HG03159 (cell line): ENCODE measurements at regions not wholly inside any gene's neighbourhood (a gene's known extent, or its start where the extent isn't known, plus 50 kb on each side); places are given as distances from the start of the nearest gene placed in this dataset.
"Not testable (repeated sequence)": the region's sequence is repeated elsewhere in the genome, so short reads cannot be mapped to it uniquely, and the experiment has no call there.

Experiments
- ATAC-seq: cut with Tn5 transposase; IDR thresholded peaks from one replicate; pipeline ENCODE4 v1.9.1; 2021; ENCODE audit warnings: mild to moderate bottlenecking, moderate library complexity; ENCODE audit not compliant: unreplicated experiment

GRCh38 chr5:154626876-154627557 is 128.2 kb upstream of the LARP1 start:
- ATAC-seq: no peak

GRCh38 chr5:154625031-154625430 is 130.1 kb upstream of the LARP1 start:
- ATAC-seq: no peak

- no peak for ATAC-seq
Measured at GRCh38 chr5:154624341-154624740, 130.8 kb upstream of the LARP1 start.

GRCh38 chr5:154620411-154620810 is 134.8 kb upstream of the LARP1 start:
- no peak for ATAC-seq

DNA sequence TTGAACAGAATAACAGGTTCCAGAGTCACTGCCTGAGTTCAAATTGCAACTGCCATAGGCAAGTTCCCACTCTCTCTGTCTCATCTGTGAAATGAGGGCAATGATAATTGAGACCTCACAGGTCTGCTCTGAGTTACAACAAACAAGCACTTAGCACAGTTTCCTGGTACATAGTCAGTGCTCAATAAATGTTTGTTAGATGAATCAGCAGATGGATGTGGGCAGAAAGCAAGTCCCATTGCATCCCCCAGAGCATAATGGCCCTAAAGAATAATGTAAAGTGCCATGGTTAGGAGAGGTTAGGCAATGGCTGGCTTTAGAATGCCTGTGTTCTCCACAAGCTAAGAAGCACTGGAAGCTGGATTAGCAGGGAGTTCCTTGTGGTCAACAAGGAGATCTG is 136.5 kb upstream of the LARP1 start:
- ATAC-seq: no peak

DNA sequence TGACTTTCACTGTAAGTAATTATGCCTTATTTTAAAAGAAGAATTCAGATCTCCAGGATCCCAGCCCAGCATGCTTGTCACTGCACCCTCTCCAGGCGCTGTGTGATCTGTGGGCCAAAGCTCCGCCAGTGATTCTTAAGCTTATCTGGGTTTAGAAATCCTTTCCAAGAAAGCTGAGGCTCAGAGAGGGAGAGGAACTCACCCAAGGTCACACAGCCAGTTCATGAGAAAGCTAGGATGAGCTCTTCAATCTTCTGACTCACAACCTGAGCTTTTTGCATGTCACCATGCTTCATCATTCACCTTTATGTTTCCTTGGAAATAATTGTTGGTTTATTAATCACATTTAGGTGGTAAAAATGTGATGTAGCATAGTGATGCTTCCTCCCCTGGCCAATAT is 136.6 kb upstream of the HAND1 start:
- no peak for ATAC-seq

DNA sequence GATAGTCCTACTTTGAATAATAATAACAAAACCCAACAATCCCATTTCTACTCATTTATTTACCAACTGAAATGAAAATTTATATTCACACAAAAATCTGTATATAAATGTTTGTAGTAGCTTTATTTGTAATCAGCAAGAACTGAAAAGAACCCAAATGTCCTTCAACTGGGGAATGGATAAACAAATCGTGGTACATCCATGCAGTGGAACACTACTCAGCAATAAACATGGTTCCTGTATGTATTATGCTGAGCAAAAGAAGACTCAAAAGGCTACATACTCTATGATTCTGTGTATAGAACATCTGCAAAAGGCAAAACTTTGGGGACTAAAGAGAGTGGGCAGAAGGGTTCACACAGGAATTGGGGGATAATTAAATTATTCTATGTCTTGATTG is 136.1 kb upstream of the HAND1 start:
- ATAC-seq: no peak

- ATAC-seq: no peak
Measured at GRCh38 chr5:154612666-154613065, 134.6 kb upstream of the HAND1 start.

GRCh38 chr5:154611341-154611767 is 133.3 kb upstream of the HAND1 start:
- no peak for ATAC-seq

DNA sequence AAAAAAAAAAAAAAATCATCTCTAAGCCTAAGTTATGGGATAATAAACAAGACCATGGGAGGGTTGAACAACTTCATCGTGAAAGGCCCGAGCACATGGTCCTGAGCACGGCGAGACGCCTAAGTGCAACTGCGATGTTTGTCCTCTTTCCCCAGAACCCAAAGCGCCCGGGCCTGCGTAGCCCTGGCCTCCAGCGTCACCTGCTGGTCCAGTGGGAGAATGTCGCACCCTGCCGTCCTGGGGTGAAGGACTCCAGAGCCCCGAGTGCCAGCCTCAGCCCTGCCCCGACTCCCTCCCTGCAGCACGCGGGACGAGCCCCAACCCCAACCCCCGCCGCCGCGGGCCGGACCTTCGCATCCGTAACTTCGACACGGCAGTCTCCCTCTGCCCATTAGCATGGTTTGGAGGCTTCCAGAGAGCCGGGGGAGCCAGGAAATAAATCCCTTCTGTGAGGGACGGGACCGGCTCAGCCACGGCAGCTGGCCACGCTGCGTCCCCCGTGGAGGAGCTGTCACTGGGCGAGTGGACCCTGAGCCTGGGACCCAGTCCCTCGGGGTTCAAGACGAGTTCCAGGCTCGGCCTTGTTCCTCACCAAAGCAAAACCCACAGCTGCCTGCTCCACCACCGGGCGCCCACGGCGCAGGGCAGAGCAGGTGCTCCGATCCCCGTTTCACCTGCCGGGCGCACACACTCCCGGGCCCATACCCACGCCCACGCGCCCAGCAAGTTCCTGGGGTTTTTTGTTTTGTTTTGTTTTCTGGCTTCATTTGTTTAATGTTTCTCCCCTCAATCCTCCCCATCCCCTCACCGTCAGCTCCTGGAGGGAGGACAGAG is 132.5 kb upstream of the HAND1 start:
- ATAC-seq: peak; percentile 89

- no peak for ATAC-seq
Measured at GRCh38 chr5:154609251-154609650, 131.2 kb upstream of the HAND1 start.

GRCh38 chr5:154608531-154609011 is 130.5 kb upstream of the HAND1 start:
- no peak for ATAC-seq

- ATAC-seq: no peak
Measured at GRCh38 chr5:154607746-154608145, 129.7 kb upstream of the HAND1 start.

DNA sequence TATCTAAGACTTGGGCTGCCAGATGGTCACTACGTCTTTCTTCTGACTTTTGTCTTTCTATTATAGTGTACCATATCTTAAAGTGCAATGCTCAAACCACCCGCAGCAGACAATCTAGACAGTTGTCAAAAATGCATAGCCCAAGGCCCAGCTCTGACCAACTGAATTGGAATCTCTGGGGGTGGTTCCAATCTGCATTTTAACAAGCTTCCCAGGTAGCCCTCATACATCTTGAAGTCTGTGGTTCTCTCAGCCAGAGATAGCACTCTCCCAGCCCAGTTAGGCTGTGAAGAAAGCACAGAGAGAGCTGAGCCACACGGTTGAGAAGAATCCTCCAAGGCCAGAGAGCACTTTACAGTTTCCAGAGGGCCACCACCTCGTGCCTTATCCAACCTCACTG is 128.2 kb upstream of the HAND1 start:
- ATAC-seq: no peak

GRCh38 chr5:154603953-154604679 is 126.1 kb upstream of the HAND1 start:
- no peak for ATAC-seq

DNA sequence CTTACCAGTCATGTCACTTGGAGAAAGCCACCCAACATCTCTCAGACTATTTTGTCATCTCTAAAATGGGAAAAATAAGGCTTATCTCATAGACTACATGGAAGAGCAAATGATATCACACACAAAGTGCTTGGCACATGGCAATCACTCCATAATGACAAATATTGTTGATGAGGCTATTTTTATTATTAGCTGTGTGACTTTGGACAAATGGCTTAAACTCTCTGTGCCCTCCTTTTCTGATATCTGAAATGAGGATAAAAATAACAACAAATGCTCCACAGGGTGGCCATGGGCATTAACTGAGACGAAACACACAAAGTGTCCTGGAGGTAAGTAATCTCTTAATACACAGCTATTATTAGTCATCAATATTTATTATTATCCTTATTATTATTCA is 125.5 kb upstream of the HAND1 start:
- ATAC-seq: no peak

- ATAC-seq: no peak
Measured at GRCh38 chr5:154603011-154603410, 125.0 kb upstream of the HAND1 start.

DNA sequence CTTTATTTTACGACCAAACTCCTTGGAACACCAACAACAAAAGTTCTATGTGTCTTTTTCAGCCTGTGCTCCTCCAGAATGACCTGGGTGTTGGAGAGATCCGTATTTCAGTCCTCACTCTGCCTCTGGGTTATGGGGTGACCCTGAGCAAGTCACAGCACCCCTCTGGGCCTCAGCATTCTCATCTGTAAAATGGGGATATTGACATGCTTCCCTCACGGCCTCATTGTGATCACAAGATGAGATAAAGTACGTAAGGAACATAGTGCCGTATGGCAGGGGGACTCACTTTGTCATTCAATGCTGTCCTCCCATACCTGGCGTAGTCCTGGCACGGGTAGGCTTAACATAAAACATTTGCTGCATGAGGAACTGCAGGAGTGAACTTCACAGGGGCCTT is 123.0 kb upstream of the HAND1 start:
- no peak for ATAC-seq

DNA sequence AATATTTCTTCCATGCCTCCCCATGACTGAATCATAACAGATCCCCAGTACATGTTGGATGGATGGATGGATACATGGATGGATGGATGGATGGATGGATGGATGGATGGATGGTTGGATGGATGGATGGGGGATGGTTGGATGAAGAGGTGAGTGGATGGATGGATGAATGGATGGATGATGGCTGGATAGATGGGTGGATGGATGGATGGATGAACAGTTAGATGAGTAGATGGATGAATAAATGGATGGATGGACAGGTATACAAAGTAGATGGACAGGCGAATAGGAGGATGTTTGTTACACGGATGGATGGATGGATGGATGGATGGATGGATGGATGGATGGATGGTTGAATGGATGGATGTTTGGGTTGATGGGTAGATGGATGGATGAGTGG is 120.0 kb upstream of the HAND1 start:
- no peak for ATAC-seq

- not testable (repeated sequence) for ATAC-seq
Measured at GRCh38 chr5:154596844-154597243, 118.8 kb upstream of the HAND1 start.

DNA sequence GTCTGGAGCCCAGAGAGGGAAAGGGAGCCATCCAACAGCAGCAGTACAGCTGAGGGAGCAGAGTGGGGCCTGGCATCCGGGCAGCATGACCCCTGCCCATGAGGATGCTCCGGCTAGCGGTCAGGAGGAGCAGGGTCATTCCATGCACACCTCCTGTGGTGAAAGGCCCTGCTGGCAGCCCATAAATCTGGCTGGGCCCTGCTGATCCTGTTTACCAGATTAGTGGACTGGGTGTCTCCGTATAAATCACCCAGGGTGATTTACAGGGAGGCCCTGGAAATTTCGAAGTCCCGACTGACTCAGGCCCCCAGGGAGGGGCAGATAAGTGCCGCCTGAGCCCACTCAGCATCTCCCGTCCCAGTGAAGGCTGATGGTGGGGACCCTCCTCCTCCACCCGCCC is 117.6 kb upstream of the HAND1 start:
- no peak for ATAC-seq

DNA sequence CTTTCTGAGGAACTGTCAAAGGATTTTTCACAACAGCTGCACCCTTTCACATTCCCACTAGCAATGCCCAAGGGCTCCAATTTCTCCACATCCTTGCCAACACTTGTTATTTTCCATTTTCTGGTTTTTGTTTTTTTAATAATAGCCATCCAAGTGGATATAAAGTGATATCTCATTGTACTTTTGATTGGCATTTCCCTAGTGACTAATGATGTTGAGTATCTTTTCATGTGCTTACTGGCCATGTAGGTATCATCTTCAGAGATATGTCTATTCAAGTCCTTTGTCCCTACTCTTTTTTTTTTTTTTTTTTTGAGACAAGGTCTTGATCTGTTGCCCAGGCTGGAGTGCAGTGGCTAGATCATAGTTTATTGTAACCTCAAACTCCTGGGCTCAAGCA is 115.8 kb upstream of the HAND1 start:
- no peak for ATAC-seq
